Colonic mucosa (tissue), 4 donors: ENCODE measurements at regions not wholly inside any gene's neighbourhood (a gene's known extent, or its start where the extent isn't known, plus 50 kb on each side); places are given as distances from the start of the nearest gene placed in this dataset.

Source experiments
- DNase-seq: peaks from one replicate; pipeline ENCODE4 v3.0.0-alpha.2; 2020
- H3K27ac ChIP-seq: fragments of 200-600 bp; one replicate; pipeline ENCODE4 v1.8.0; 2021
- H3K27me3 ChIP-seq: fragments of 200-600 bp; one replicate; pipeline ENCODE4 v1.8.0; 2021
- H3K36me3 ChIP-seq: fragments of 200-600 bp; one replicate; pipeline ENCODE4 v1.8.0; 2021
- H3K4me1 ChIP-seq: fragments of 200-600 bp; one replicate; pipeline ENCODE4 v1.8.0; 2021; ENCODE audit warnings: mild to moderate bottlenecking
- H3K4me3 ChIP-seq: fragments of 200-600 bp; one replicate; pipeline ENCODE4 v1.8.0; 2021
- H3K9ac ChIP-seq, 2 donors: one replicate each; pipeline ENCODE4 v1.7.0; 2013; ENCODE audit warnings: control low read depth in 2 of 2, low read depth in 2 of 2, low read length in 2 of 2
- H3K9me3 ChIP-seq: fragments of 200-600 bp; one replicate; pipeline ENCODE4 v1.8.0; 2021
- intact Hi-C: fragments of 100-400 bp; cut with DNase I; formaldehyde crosslinking; loops from one replicate; pipeline ENCODE4 v1.14.1; 2022
- TF ChIP-seq, protein P1 (sequence below): fragments of 200-600 bp; IDR thresholded peaks from one replicate; pipeline ENCODE4 v1.8.0; 2022; ENCODE audit warnings: antibody characterized with exemption, mild to moderate bottlenecking
- donor health status: healthy.
- donor health status: DM: no; HTN: no; CAD: no.
- donor health status: DM: no; HTN: no; CAD: no.

DNA sequence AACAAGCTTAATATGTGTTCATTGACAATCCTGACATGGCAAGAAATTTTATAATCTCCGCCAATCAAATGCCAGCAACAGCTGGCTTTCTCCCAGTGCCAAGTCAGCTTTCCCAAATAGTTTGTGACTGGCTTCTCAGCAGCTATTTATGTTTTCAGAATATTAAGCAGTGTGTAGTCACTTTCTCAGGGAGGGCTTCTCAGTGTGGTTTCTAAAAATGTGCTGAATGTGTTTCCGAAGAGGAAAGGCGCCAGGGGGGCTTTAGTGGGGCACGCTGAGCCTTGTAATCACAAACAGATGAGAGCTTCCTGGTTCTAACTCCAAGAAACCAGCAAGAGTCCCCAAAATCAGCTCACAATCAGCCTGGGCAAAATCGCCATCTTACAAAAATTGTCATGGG lies 258.7 kb upstream of the CPEB2 start:
- Histone ChIP-seq H3K4me3 (no peak overlapping the region), H3K27me3 (no peaks in the 10 kb centered on the region), H3K4me1 (no peaks in the 10 kb centered on the region), H3K36me3 (no peaks in the 10 kb centered on the region), H3K9me3 (no peaks in the 10 kb centered on the region), H3K27ac (no peak overlapping the region), H3K9ac (no peak overlapping the region)
- intact Hi-C loops: no loop called here
- TF ChIP-seq, protein P1, sequence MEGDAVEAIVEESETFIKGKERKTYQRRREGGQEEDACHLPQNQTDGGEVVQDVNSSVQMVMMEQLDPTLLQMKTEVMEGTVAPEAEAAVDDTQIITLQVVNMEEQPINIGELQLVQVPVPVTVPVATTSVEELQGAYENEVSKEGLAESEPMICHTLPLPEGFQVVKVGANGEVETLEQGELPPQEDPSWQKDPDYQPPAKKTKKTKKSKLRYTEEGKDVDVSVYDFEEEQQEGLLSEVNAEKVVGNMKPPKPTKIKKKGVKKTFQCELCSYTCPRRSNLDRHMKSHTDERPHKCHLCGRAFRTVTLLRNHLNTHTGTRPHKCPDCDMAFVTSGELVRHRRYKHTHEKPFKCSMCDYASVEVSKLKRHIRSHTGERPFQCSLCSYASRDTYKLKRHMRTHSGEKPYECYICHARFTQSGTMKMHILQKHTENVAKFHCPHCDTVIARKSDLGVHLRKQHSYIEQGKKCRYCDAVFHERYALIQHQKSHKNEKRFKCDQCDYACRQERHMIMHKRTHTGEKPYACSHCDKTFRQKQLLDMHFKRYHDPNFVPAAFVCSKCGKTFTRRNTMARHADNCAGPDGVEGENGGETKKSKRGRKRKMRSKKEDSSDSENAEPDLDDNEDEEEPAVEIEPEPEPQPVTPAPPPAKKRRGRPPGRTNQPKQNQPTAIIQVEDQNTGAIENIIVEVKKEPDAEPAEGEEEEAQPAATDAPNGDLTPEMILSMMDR: no peak
- no peak for DNase-seq

DNA sequence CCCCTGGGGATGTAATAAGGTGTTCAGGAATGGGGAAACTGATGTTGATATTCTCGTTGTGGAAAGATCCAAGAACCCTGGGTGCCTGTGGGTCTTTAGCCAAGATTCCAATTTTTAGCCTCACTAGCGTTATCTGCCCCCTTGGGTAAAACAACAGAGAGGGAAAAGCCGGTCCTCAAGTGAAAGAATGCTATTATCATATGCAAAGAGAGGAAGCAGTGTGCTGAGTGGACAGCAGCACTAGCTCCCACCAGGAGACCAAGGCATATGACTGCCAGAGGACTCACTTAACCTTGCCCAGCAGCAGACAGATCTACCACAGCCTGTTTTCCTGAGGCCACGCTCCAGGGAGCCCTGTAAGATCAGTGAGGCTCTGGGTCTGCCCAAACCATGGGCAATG lies 257.9 kb upstream of the CPEB2 start:
- Histone ChIP-seq H3K27me3 (no peaks in the 10 kb centered on the region), H3K9ac (no peak overlapping the region), H3K9me3 (no peaks in the 10 kb centered on the region), H3K4me1 (no peaks in the 10 kb centered on the region), H3K4me3 (no peak overlapping the region), H3K27ac (no peak overlapping the region), H3K36me3 (no peaks in the 10 kb centered on the region)
- DNase-seq: no peak
- TF ChIP-seq, protein P1: no peak
- intact Hi-C loops: no loop called here

- H3K9me3 ChIP-seq: no peaks in the 10 kb centered on the region
- TF ChIP-seq, protein P1: peak; percentile 12
- H3K27ac ChIP-seq: no peak overlapping the region
- H3K27me3 ChIP-seq: no peaks in the 10 kb centered on the region
- no peaks in the 10 kb centered on the region for H3K36me3 ChIP-seq
- H3K9ac ChIP-seq: no peak overlapping the region
- intact Hi-C loops: no loop called here
- no peaks in the 10 kb centered on the region for H3K4me1 ChIP-seq
- no peak overlapping the region for H3K4me3 ChIP-seq
- DNase-seq: peak; percentile 31
These were observed 252.4 kb upstream of the CPEB2 start for GRCh38 chr4:14749910-14750309.

DNA sequence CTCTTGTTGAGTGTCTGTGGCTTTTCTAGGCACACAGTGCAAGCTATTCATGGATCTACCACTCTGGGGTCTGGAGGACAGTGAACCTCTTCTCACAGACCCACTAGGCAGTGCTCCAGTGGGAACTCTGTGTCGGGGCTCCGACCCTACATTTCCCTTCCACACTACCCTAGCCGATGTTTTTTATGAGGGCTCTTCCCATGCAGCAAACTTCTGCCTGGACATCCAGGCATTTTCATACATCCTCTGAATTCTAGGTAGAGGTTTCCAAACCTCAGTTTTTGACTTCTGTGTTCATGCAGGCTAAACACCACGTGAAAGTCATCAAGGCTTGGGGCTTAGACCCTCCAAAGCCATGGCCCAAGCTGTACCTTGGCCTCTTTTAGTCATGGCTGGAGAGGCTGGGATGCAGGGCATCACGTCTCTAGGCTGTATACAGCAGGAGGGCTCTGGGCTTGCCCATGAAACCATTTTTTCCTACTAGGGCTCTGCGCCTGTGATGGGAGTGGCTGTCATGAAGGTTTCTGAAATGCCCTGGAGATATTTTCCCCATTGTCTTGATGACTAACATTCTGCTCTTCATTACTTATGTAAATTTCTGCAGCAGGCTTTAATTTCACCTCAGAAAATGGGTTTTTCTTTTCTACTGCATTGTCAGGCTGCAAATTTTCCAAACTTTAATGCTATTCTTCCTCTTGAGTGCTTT lies 249.8 kb upstream of the CPEB2 start:
- intact Hi-C loops: no loop called here

GRCh38 chr4:14767142-14767541 lies 235.1 kb upstream of the CPEB2 start:
- Histone ChIP-seq H3K27me3 (no peaks in the 10 kb centered on the region), H3K9ac (no peak overlapping the region), H3K27ac (no peak overlapping the region), H3K4me1 (no peaks in the 10 kb centered on the region), H3K36me3 (no peaks in the 10 kb centered on the region), H3K4me3 (no peak overlapping the region), H3K9me3 (no peaks in the 10 kb centered on the region)
- intact Hi-C loops: no loop called here
- TF ChIP-seq, protein P1: no peak
- DNase-seq: no peak

More for the DNA sequence above, 249.8 kb upstream of the CPEB2 start:
- no peak overlapping the region for H3K4me3 ChIP-seq
- TF ChIP-seq, protein P1: no peak
- no peaks in the 10 kb centered on the region for H3K27me3 ChIP-seq
- H3K9ac ChIP-seq: no peak overlapping the region
- H3K27ac ChIP-seq: no peak overlapping the region
- no peak for DNase-seq
- H3K36me3 ChIP-seq: no peaks in the 10 kb centered on the region
- H3K9me3 ChIP-seq: no peaks in the 10 kb centered on the region
- no peaks in the 10 kb centered on the region for H3K4me1 ChIP-seq
